ENCODE measurements at regions not wholly inside any gene's neighbourhood (a gene's known extent, or its start where the extent isn't known, plus 50 kb on each side); places are given as distances from the start of the nearest gene placed in this dataset.

GRCh38 chr1:214715126-214715525 lies 112.1 kb downstream of the CENPF start:
- ATAC-seq, result no peak
- H3K4me3 Mint-ChIP-seq, result no peak overlapping the region
- peaks cover 10% of the 10 kb centered on the region for H3K36me3 Mint-ChIP-seq
- H3K4me1 Mint-ChIP-seq (ENCODE audit: low read depth in 2 of 2), result no peaks in the 10 kb centered on the region
- no peak for DNase-seq (ENCODE audit: low spot score)
- H3K27me3 Mint-ChIP-seq, result peaks cover 0 to 8% of the 10 kb centered on the region in 2 donors
- H3K27ac Mint-ChIP-seq, result no peak overlapping the region
- H3K9me3 Mint-ChIP-seq, result peaks cover 12% of the 10 kb centered on the region

- Mint-ChIP-seq H3K4me1 (ENCODE audit: low read depth in 2 of 2) (no peaks in the 10 kb centered on the region), H3K4me3 (no peak overlapping the region), H3K27ac (no peak overlapping the region), H3K36me3 (peaks cover 10% of the 10 kb centered on the region), H3K9me3 (peaks cover 18% of the 10 kb centered on the region), H3K27me3 (peaks cover 0 to 8% of the 10 kb centered on the region in 2 donors)
- no peak for ATAC-seq
- DNase-seq (ENCODE audit: low spot score), result no peak
These were observed 114.4 kb downstream of the CENPF start for GRCh38 chr1:214717351-214717750.

DNA sequence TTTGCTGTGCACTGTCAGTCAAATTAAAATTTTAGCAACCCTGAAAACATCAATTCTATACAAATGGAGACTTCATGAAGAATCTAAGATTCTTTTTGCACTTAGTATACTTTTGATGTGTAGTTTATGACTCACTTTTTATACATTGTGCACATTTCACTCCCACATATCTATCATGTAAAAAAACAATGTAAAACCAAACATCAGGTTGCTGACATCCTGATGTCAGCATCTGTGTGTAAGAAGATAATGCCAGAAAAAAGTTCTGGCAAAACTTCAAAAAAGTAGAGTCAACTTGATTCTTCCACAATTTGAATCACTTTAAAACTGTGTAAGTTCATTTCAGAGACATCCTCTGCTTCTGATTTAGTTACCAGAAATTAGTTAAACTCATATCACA lies 115.7 kb downstream of the CENPF start:
- no peak for ATAC-seq
- Mint-ChIP-seq H3K27me3 (peaks cover 0 to 8% of the 10 kb centered on the region in 2 donors), H3K4me1 (ENCODE audit: low read depth in 2 of 2) (no peaks in the 10 kb centered on the region), H3K4me3 (no peak overlapping the region), H3K27ac (no peak overlapping the region), H3K36me3 (peaks cover 10% of the 10 kb centered on the region), H3K9me3 (peaks cover 22% of the 10 kb centered on the region)
- DNase-seq (ENCODE audit: low spot score), result no peak

GRCh38 chr1:214719207-214719606 lies 116.2 kb downstream of the CENPF start:
- Mint-ChIP-seq H3K27me3 (peaks cover 0 to 7% of the 10 kb centered on the region in 2 donors), H3K4me3 (no peak overlapping the region), H3K9me3 (peaks cover 20% of the 10 kb centered on the region), H3K4me1 (ENCODE audit: low read depth in 2 of 2) (no peaks in the 10 kb centered on the region), H3K27ac (no peak overlapping the region), H3K36me3 (peaks cover 10% of the 10 kb centered on the region)
- DNase-seq (ENCODE audit: low spot score), result no peak
- no peak for ATAC-seq

- DNase-seq (ENCODE audit: low spot score) (no peak), ATAC-seq (no peak)
- peaks cover 17% of the 10 kb centered on the region for H3K9me3 Mint-ChIP-seq
- no peaks in the 10 kb centered on the region for H3K4me1 Mint-ChIP-seq (ENCODE audit: low read depth in 2 of 2)
- H3K4me3 Mint-ChIP-seq, result no peak overlapping the region
- H3K36me3 Mint-ChIP-seq, result no peaks in the 10 kb centered on the region
- H3K27me3 Mint-ChIP-seq, result no peaks in the 10 kb centered on the region
- H3K27ac Mint-ChIP-seq, result no peak overlapping the region
These were observed 117.6 kb downstream of the CENPF start for GRCh38 chr1:214720561-214720960.

- Mint-ChIP-seq H3K4me3 (no peak overlapping the region), H3K27me3 (no peaks in the 10 kb centered on the region), H3K4me1 (ENCODE audit: low read depth in 2 of 2) (no peaks in the 10 kb centered on the region), H3K9me3 (peaks cover 14% of the 10 kb centered on the region), H3K36me3 (no peaks in the 10 kb centered on the region), H3K27ac (no peak overlapping the region)
- no peak for ATAC-seq
- DNase-seq (ENCODE audit: low spot score), result no peak
These were observed 124.3 kb downstream of the CENPF start for GRCh38 chr1:214727274-214727673.

DNA sequence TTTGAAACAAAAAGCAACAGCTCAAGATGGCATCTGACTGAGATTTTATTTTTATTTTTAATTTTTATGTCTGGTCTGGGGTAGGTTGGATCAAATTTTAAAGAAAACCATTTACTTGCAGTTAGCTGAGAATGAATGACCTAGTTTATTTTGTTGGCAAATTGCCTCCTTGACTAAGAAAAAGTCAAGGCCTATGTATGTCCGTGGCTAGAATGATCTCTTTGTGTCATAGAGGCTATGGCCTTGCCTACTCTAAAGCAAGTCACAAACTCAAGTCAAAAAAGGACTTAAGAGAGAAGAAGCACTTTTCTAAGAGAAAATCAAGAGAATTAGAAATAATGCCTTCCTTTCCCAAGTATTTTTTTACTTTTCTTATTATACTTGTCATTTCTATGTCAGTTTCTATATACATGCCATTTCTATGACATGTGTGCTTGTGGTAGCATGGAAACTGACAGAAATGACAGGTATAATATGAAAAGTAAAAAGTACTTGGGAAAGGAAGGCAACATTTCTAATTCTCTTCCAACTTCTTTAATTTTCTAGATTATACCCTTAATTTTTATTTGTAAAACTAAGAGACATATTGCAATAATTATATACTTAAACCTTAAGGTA lies 136.7 kb downstream of the CENPF start:
- no peaks in the 10 kb centered on the region for H3K27me3 Mint-ChIP-seq
- DNase-seq (ENCODE audit: low spot score) (no peak), ATAC-seq (no peak)
- no peaks in the 10 kb centered on the region for H3K4me1 Mint-ChIP-seq (ENCODE audit: low read depth in 2 of 2)
- no peaks in the 10 kb centered on the region for H3K36me3 Mint-ChIP-seq
- no peak overlapping the region for H3K4me3 Mint-ChIP-seq
- peaks cover 6% of the 10 kb centered on the region for H3K9me3 Mint-ChIP-seq
- H3K27ac Mint-ChIP-seq, result no peak overlapping the region

DNA sequence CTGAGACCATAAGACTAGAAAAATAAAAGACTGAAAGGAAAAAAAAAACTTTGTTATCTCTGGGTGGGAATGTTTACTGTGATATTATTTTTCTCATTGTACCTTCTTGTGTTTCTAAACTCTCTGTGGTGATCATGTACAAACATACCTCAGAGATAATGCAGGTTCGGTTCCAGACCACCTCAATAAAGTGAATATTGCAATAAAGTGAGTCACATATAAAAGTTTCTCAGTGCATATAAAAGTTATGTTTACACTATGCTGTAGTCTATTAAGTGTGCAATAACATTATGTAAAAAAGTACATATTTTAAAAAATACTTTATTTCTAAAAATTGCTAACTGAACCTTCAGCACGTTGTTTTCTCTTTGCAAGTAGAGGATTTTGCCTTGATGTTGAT lies 137.5 kb downstream of the CENPF start:
- H3K4me3 Mint-ChIP-seq, result no peak overlapping the region
- H3K9me3 Mint-ChIP-seq, result peaks cover 6% of the 10 kb centered on the region
- DNase-seq (ENCODE audit: low spot score), result no peak
- no peaks in the 10 kb centered on the region for H3K36me3 Mint-ChIP-seq
- H3K27me3 Mint-ChIP-seq, result no peaks in the 10 kb centered on the region
- no peaks in the 10 kb centered on the region for H3K4me1 Mint-ChIP-seq (ENCODE audit: low read depth in 2 of 2)
- no peak overlapping the region for H3K27ac Mint-ChIP-seq
- no peak for ATAC-seq

- Mint-ChIP-seq H3K27ac (no peak overlapping the region), H3K9me3 (peaks cover 5% of the 10 kb centered on the region), H3K27me3 (no peaks in the 10 kb centered on the region), H3K4me1 (ENCODE audit: low read depth in 2 of 2) (no peaks in the 10 kb centered on the region), H3K36me3 (no peaks in the 10 kb centered on the region), H3K4me3 (no peak overlapping the region)
- no peak for DNase-seq (ENCODE audit: low spot score)
- ATAC-seq, result no peak
These were observed 144.1 kb downstream of the CENPF start for GRCh38 chr1:214747050-214747635.

- H3K27ac Mint-ChIP-seq, result no peak overlapping the region
- DNase-seq (ENCODE audit: low spot score) (no peak), ATAC-seq (no peak)
- no peak overlapping the region for H3K4me3 Mint-ChIP-seq
- H3K36me3 Mint-ChIP-seq, result no peaks in the 10 kb centered on the region
- no peaks in the 10 kb centered on the region for H3K27me3 Mint-ChIP-seq
- H3K4me1 Mint-ChIP-seq (ENCODE audit: low read depth in 2 of 2), result no peaks in the 10 kb centered on the region
- peaks cover 3% of the 10 kb centered on the region for H3K9me3 Mint-ChIP-seq
These were observed 150.3 kb downstream of the CENPF start for GRCh38 chr1:214753236-214753852.

GRCh38 chr1:214761030-214761429 lies 158.0 kb downstream of the CENPF start:
- Mint-ChIP-seq H3K4me1 (ENCODE audit: low read depth in 2 of 2) (no peaks in the 10 kb centered on the region), H3K27me3 (no peaks in the 10 kb centered on the region), H3K36me3 (peaks cover 24% of the 10 kb centered on the region), H3K4me3 (no peak overlapping the region), H3K9me3 (peaks cover 20% of the 10 kb centered on the region), H3K27ac (no peak overlapping the region)
- ATAC-seq, result no peak
- DNase-seq (ENCODE audit: low spot score), result no peak

GRCh38 chr1:214762902-214763301 lies 159.9 kb downstream of the CENPF start:
- Mint-ChIP-seq H3K9me3 (peaks cover 19% of the 10 kb centered on the region), H3K27me3 (no peaks in the 10 kb centered on the region), H3K36me3 (peaks cover 24% of the 10 kb centered on the region), H3K27ac (no peak overlapping the region), H3K4me1 (ENCODE audit: low read depth in 2 of 2) (no peaks in the 10 kb centered on the region), H3K4me3 (no peak overlapping the region)
- DNase-seq (ENCODE audit: low spot score) (no peak), ATAC-seq (no peak)

- Mint-ChIP-seq H3K27me3 (no peaks in the 10 kb centered on the region), H3K36me3 (peaks cover 24% of the 10 kb centered on the region), H3K9me3 (peaks cover 19% of the 10 kb centered on the region), H3K4me3 (no peak overlapping the region), H3K4me1 (ENCODE audit: low read depth in 2 of 2) (no peaks in the 10 kb centered on the region), H3K27ac (no peak overlapping the region)
- ATAC-seq, result peak in 1 of 2 donors; percentile 6
- DNase-seq (ENCODE audit: low spot score), result no peak
These were observed 161.5 kb downstream of the CENPF start for GRCh38 chr1:214764502-214764901.

DNA sequence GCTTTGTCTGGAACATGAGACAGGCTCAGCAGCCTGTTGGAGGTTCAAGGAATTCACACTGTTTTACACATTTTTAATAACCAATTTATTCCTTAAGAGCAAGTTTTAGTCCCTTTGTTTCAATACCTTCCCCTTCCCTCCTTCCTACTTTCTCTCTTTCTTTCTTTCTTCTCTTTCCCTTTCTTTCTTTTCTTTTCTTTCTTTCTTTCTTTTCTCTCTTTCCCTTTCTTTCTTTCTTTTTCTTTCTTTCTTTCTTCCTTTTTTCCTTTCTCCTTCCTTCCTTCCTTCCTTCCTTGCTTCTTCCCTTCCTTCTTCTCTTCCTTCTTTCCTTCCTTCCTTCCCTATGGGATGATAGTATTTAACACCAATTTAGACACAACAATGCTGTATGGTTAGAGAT lies 164.2 kb downstream of the CENPF start:
- peaks cover 18% of the 10 kb centered on the region for H3K9me3 Mint-ChIP-seq
- H3K4me1 Mint-ChIP-seq (ENCODE audit: low read depth in 2 of 2), result no peaks in the 10 kb centered on the region
- no peak overlapping the region for H3K4me3 Mint-ChIP-seq
- no peak for DNase-seq (ENCODE audit: low spot score)
- no peak for ATAC-seq
- no peaks in the 10 kb centered on the region for H3K27me3 Mint-ChIP-seq
- no peak overlapping the region for H3K27ac Mint-ChIP-seq
- peaks cover 15% of the 10 kb centered on the region for H3K36me3 Mint-ChIP-seq
